Kidney epithelial cell (primary cell): ENCODE measurements at regions not wholly inside any gene's neighbourhood (a gene's known extent, or its start where the extent isn't known, plus 50 kb on each side); places are given as distances from the start of the nearest gene placed in this dataset.

Experiments
- DNase-seq: peaks from one replicate; pipeline ENCODE4 v3.0.0-alpha.2; 2010; ENCODE audit warnings: low read depth
- H3K27me3 ChIP-seq: 2 replicates; pipeline ENCODE4 v1.6.0; 2011; ENCODE audit warnings: low read length; ENCODE audit not compliant: control insufficient read depth, insufficient read depth
- H3K36me3 ChIP-seq: 2 replicates; pipeline ENCODE4 v1.5.1; 2011; ENCODE audit warnings: low read length; ENCODE audit not compliant: control insufficient read depth, insufficient read depth
- H3K4me3 ChIP-seq: 2 replicates; pipeline ENCODE4 v1.5.1; 2011; ENCODE audit warnings: low read depth, mild to moderate bottlenecking, control low read depth, low read length
- CTCF ChIP-seq: IDR thresholded peaks from 2 replicates; pipeline ENCODE4 v1.5.1; 2011; ENCODE audit warnings: mild to moderate bottlenecking, moderate library complexity, low read length, control low read depth, inconsistent platforms; ENCODE audit not compliant: insufficient read depth, poor library complexity, severe bottlenecking

- no peak for TF ChIP-seq CTCF
- Histone ChIP-seq H3K27me3 (no peaks in the 10 kb centered on the region), H3K36me3 (no peaks in the 10 kb centered on the region), H3K4me3 (no peak overlapping the region)
- no peak for DNase-seq
Measured at GRCh38 chr13:61761690-61762089, 346.0 kb upstream of the PCDH20 start.

- no peak overlapping the region for H3K4me3 ChIP-seq
- no peak for DNase-seq
- H3K27me3 ChIP-seq, result no peaks in the 10 kb centered on the region
- no peaks in the 10 kb centered on the region for H3K36me3 ChIP-seq
- TF ChIP-seq CTCF, result no peak
Measured at GRCh38 chr13:61760102-61760501, 344.5 kb upstream of the PCDH20 start.

GRCh38 chr13:61756031-61756430 lies 340.4 kb upstream of the PCDH20 start:
- Histone ChIP-seq H3K36me3 (no peaks in the 10 kb centered on the region), H3K4me3 (no peak overlapping the region), H3K27me3 (no peaks in the 10 kb centered on the region)
- DNase-seq, result no peak
- no peak for TF ChIP-seq CTCF

GRCh38 chr13:61751039-61751438 lies 335.4 kb upstream of the PCDH20 start:
- DNase-seq, result no peak
- Histone ChIP-seq H3K36me3 (no peaks in the 10 kb centered on the region), H3K4me3 (no peak overlapping the region), H3K27me3 (no peaks in the 10 kb centered on the region)
- no peak for TF ChIP-seq CTCF

GRCh38 chr13:61738236-61738750 lies 322.6 kb upstream of the PCDH20 start:
- DNase-seq, result no peak
- Histone ChIP-seq H3K27me3 (no peaks in the 10 kb centered on the region), H3K4me3 (no peak overlapping the region), H3K36me3 (no peaks in the 10 kb centered on the region)
- no peak for TF ChIP-seq CTCF

GRCh38 chr13:61734683-61735082 lies 319.0 kb upstream of the PCDH20 start:
- Histone ChIP-seq H3K36me3 (no peaks in the 10 kb centered on the region), H3K4me3 (no peak overlapping the region), H3K27me3 (no peaks in the 10 kb centered on the region)
- TF ChIP-seq CTCF, result no peak
- no peak for DNase-seq
